Muscle of leg (tissue), 3 donors: ENCODE measurements at regions not wholly inside any gene's neighbourhood (a gene's known extent, or its start where the extent isn't known, plus 50 kb on each side); places are given as distances from the start of the nearest gene placed in this dataset.
"Not testable (repeated sequence)": the region's sequence is repeated elsewhere in the genome, so short reads cannot be mapped to it uniquely, and the experiment has no call there.

ENCODE experiments used
- DNase-seq: peaks from one replicate; pipeline ENCODE4 v3.0.0; 2013
- H3K27ac ChIP-seq: one replicate; pipeline ENCODE4 v1.5.1; 2013; ENCODE audit warnings: mild to moderate bottlenecking, low read length, control low read depth
- H3K27me3 ChIP-seq: one replicate; pipeline ENCODE4 v1.6.1; 2013; ENCODE audit warnings: low read length; ENCODE audit not compliant: control insufficient read depth, insufficient read depth
- H3K36me3 ChIP-seq: one replicate; pipeline ENCODE4 v1.6.1; 2013; ENCODE audit warnings: low read length; ENCODE audit not compliant: control insufficient read depth, insufficient read depth
- H3K4me1 ChIP-seq: one replicate; pipeline ENCODE4 v1.6.1; 2013; ENCODE audit warnings: low read length; ENCODE audit not compliant: control insufficient read depth, insufficient read depth
- H3K4me3 ChIP-seq: one replicate; pipeline ENCODE4 v1.5.1; 2013; ENCODE audit warnings: low read length, control low read depth
- H3K9me3 ChIP-seq: replicated peaks from 2 replicates; pipeline ENCODE4 v1.6.1; 2013; ENCODE audit warnings: low read depth, low read length; ENCODE audit not compliant: control insufficient read depth
- WGBS: methylation state at CpG from one replicate; pipeline ENCODE4 v1.1.5; 2013; ENCODE audit warnings: missing lambda C conversion rate; ENCODE audit not compliant: insufficient coverage; 5-methylcytosine and 5-hydroxymethylcytosine counted together

- no peaks in the 10 kb centered on the region for H3K27me3 ChIP-seq
- no peak overlapping the region for H3K4me3 ChIP-seq
- 80% methylated on average over 7 of the region's 7 CpGs for WGBS
- no peak overlapping the region for H3K27ac ChIP-seq
- DNase-seq, result no peak
- no peaks in the 10 kb centered on the region for H3K36me3 ChIP-seq
- no peaks in the 10 kb centered on the region for H3K4me1 ChIP-seq
- H3K9me3 ChIP-seq, result peaks cover 3% of the 10 kb centered on the region
These were observed 67.9 kb downstream of the TBX3 start for GRCh38 chr12:114616081-114616480.

DNA sequence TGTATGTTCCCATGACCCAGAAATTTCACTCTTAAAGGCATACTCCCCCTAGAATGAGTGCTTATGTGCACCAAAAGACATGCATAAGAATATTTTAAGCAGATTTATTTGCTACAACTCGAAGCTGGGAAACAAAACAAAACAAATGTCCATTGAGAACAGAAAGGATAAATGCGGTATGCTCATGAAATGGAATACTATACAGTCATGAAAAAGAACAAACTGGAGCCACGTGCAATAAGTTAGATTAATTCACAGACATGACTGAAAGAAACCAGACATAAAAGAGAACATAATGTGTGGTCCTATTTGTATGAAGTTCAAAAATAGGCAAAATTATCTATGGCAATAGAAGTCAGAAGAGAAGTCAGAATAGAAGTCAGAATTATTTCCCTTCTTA is 69.9 kb downstream of the TBX3 start:
- H3K27me3 ChIP-seq, result no peaks in the 10 kb centered on the region
- H3K4me1 ChIP-seq, result no peaks in the 10 kb centered on the region
- H3K9me3 ChIP-seq, result peaks cover 3% of the 10 kb centered on the region
- no peaks in the 10 kb centered on the region for H3K36me3 ChIP-seq
- no peak overlapping the region for H3K4me3 ChIP-seq
- no peak overlapping the region for H3K27ac ChIP-seq
- no CpG with 5 or more reads among the region's 3 CpGs for WGBS
- DNase-seq, result no peak

DNA sequence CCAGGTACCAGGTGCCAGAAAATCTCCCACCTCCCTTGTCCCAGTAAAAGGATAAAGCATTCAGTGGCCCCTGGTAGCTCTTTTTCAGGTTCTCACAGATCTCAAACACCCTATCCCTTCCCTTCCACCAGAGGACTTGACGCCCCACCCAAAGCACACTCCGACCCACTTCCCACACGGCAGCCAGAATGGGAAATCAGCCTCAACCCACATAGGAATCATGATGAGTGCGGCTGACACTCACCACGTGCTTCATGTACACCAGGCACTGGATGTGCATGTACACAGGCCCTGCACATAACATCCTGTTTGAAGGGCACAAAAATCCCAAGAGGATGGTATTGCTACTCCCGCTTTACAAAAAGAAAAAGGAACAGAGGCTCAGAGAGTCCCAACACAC is 71.9 kb downstream of the TBX3 start:
- H3K4me3 ChIP-seq, result no peak overlapping the region
- peaks cover 3% of the 10 kb centered on the region for H3K9me3 ChIP-seq
- no peak for DNase-seq
- 69% methylated on average over 6 of the region's 6 CpGs for WGBS
- H3K27me3 ChIP-seq, result no peaks in the 10 kb centered on the region
- H3K27ac ChIP-seq, result no peak overlapping the region
- no peaks in the 10 kb centered on the region for H3K36me3 ChIP-seq
- H3K4me1 ChIP-seq, result no peaks in the 10 kb centered on the region

- H3K4me1 ChIP-seq, result no peaks in the 10 kb centered on the region
- no peak overlapping the region for H3K27ac ChIP-seq
- DNase-seq, result no peak
- WGBS, result 100% methylated on average over 1 of the region's 8 CpGs
- no peaks in the 10 kb centered on the region for H3K27me3 ChIP-seq
- H3K36me3 ChIP-seq, result no peaks in the 10 kb centered on the region
- H3K4me3 ChIP-seq, result no peak overlapping the region
- peaks cover 3% of the 10 kb centered on the region for H3K9me3 ChIP-seq
These were observed 72.6 kb downstream of the TBX3 start for GRCh38 chr12:114611145-114612018.

GRCh38 chr12:114608509-114608908 is 75.5 kb downstream of the TBX3 start:
- Histone ChIP-seq H3K27ac (no peak overlapping the region), H3K9me3 (no peaks in the 10 kb centered on the region), H3K27me3 (no peaks in the 10 kb centered on the region), H3K4me1 (no peaks in the 10 kb centered on the region), H3K36me3 (no peaks in the 10 kb centered on the region), H3K4me3 (no peak overlapping the region)
- 43% methylated on average over 1 of the region's 3 CpGs for WGBS
- no peak for DNase-seq

- no peak overlapping the region for H3K4me3 ChIP-seq
- no peaks in the 10 kb centered on the region for H3K36me3 ChIP-seq
- no peak for DNase-seq
- H3K27ac ChIP-seq, result no peak overlapping the region
- WGBS, result 100% methylated on average over 3 of the region's 3 CpGs
- H3K27me3 ChIP-seq, result no peaks in the 10 kb centered on the region
- H3K4me1 ChIP-seq, result no peaks in the 10 kb centered on the region
- H3K9me3 ChIP-seq, result no peaks in the 10 kb centered on the region
These were observed 78.1 kb downstream of the TBX3 start for GRCh38 chr12:114605918-114606317.

DNA sequence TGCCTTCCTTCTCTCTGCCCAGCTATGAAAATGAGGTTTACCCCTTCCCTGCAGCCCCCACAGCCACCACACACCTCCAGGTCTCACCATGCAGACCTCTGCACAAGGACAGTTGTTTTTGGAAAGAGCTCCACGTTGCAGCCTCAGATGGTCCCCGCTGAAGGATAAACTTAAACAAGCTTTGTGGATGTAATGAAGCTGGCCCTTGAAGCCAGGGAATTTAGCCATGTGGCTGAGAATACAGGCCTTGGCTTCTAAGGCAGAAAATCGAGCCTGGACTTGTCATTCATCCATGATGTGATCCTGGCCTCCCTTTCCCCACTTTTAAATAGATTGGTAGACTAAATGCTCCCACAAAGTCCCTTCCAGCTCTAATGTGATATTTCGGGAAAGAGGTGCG is 79.4 kb downstream of the TBX3 start:
- no peaks in the 10 kb centered on the region for H3K4me1 ChIP-seq
- H3K36me3 ChIP-seq, result no peaks in the 10 kb centered on the region
- no peak overlapping the region for H3K27ac ChIP-seq
- 68% methylated on average over 2 of the region's 5 CpGs for WGBS
- H3K9me3 ChIP-seq, result no peaks in the 10 kb centered on the region
- no peaks in the 10 kb centered on the region for H3K27me3 ChIP-seq
- peak; percentile 83 for DNase-seq
- no peak overlapping the region for H3K4me3 ChIP-seq

DNA sequence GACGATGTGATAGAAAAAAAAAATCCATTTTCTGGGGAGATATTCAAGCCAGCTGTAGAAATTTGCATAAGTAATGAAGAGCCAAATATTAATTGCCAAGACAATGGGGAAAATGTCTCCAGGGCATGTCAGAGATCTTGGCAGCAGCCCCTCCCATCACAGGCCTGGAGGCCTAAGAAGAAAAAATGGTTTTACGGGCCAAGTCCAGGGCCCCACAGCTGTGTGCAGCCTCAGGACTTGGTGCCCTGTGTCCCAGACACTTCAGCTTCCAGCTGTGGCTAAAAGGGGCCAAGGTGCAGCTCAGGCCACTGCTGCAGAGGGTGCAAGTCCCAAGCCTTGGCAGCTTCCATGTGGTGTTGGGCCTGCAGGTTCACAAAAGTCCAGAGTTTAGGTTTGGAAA is 83.4 kb downstream of the TBX3 start:
- H3K36me3 ChIP-seq, H3K4me3 ChIP-seq, H3K27me3 ChIP-seq, H3K9me3 ChIP-seq, H3K4me1 ChIP-seq, DNase-seq, H3K27ac ChIP-seq: not testable (repeated sequence)
- 89% methylated on average over 1 of the region's 2 CpGs for WGBS

GRCh38 chr12:114598111-114598510 is 85.9 kb downstream of the TBX3 start:
- Histone ChIP-seq H3K4me1 (no peaks in the 10 kb centered on the region), H3K27ac (no peak overlapping the region), H3K4me3 (no peak overlapping the region), H3K27me3 (no peaks in the 10 kb centered on the region), H3K9me3 (no peaks in the 10 kb centered on the region), H3K36me3 (no peaks in the 10 kb centered on the region)
- WGBS, result no CpG with 5 or more reads among the region's 2 CpGs
- no peak for DNase-seq

DNA sequence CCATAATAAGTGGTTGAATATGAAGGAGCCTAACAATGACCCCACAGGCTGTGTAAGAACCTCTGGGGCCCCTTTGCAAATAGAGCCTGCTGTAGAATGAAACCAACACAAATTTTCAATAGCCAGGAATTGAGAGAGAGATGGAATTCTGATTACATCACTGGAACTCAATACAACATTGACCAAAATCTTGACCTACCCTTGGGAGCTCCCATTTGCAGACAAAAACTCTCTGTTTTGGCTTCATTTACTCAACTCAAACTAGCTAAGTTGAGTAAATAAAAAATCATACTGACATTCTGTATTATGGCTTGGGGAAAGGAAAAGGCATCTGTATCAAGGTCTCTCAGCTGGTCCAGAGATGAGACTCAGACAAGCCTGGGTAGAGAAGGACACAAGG is 91.0 kb downstream of the TBX3 start:
- Histone ChIP-seq H3K36me3 (no peaks in the 10 kb centered on the region), H3K9me3 (no peaks in the 10 kb centered on the region), H3K27ac (no peak overlapping the region), H3K4me1 (no peaks in the 10 kb centered on the region), H3K4me3 (no peak overlapping the region), H3K27me3 (no peaks in the 10 kb centered on the region)
- peak; percentile 51 for DNase-seq

GRCh38 chr12:114588061-114588460 is 95.9 kb downstream of the TBX3 start:
- Histone ChIP-seq H3K4me3 (no peak overlapping the region), H3K27me3 (no peaks in the 10 kb centered on the region)

More at GRCh38 chr12:114588061-114588460, 95.9 kb downstream of the TBX3 start:
- Histone ChIP-seq H3K9me3 (no peaks in the 10 kb centered on the region), H3K36me3 (no peaks in the 10 kb centered on the region), H3K27ac (no peak overlapping the region), H3K4me1 (no peaks in the 10 kb centered on the region)
- DNase-seq, result no peak
- 64% methylated on average over 4 of the region's 7 CpGs for WGBS
